Astrocyte (in vitro differentiated cells and primary cell): ENCODE measurements at regions not wholly inside any gene's neighbourhood (a gene's known extent, or its start where the extent isn't known, plus 50 kb on each side); places are given as distances from the start of the nearest gene placed in this dataset.
"Not testable (repeated sequence)": the region's sequence is repeated elsewhere in the genome, so short reads cannot be mapped to it uniquely, and the experiment has no call there.

Experiments used
- DNase-seq: peaks from one replicate; pipeline ENCODE4 v3.0.0-alpha.2; 2010; ENCODE audit warnings: low read depth
- FAIRE-seq: peaks from 2 replicates; lab custom pipeline; 2011; peaks lifted over from hg19 to GRCh38; lab: Jason Lieb, UNC
- H2AFZ ChIP-seq: 2 replicates; pipeline ENCODE4 v1.6.0; 2012; ENCODE audit warnings: low read depth, low read length, inconsistent platforms
- H3K27ac ChIP-seq: 2 replicates; pipeline ENCODE4 v1.5.1; 2011; ENCODE audit warnings: low read depth, low read length, inconsistent platforms
- H3K27me3 ChIP-seq: 2 replicates; pipeline ENCODE4 v1.6.0; 2011; ENCODE audit warnings: low read length, inconsistent platforms; ENCODE audit not compliant: insufficient read depth
- H3K36me3 ChIP-seq: 2 replicates; pipeline ENCODE4 v1.5.1; 2011; ENCODE audit warnings: low read length, inconsistent platforms; ENCODE audit not compliant: insufficient read depth
- H3K4me1 ChIP-seq: 2 replicates; pipeline ENCODE4 v1.5.1; 2011; ENCODE audit warnings: low read length, inconsistent platforms; ENCODE audit not compliant: insufficient read depth
- H3K4me2 ChIP-seq: 2 replicates; pipeline ENCODE4 v1.6.0; 2012; ENCODE audit warnings: low read length, inconsistent platforms
- H3K4me3 ChIP-seq: 2 replicates; pipeline ENCODE4 v1.5.1; 2011; ENCODE audit warnings: low read depth, mild to moderate bottlenecking, low read length, inconsistent platforms; ENCODE audit not compliant: insufficient read depth
- H3K79me2 ChIP-seq: 2 replicates; pipeline ENCODE4 v1.6.0; 2012; ENCODE audit warnings: mild to moderate bottlenecking, low read length, inconsistent platforms; ENCODE audit not compliant: insufficient read depth
- H3K9ac ChIP-seq: 2 replicates; pipeline ENCODE4 v1.6.0; 2012; ENCODE audit warnings: mild to moderate bottlenecking, low read length, inconsistent platforms
- H3K9me3 ChIP-seq: 2 replicates; pipeline ENCODE4 v1.5.1; 2012; ENCODE audit warnings: low read depth, mild to moderate bottlenecking, low read length, inconsistent platforms; ENCODE audit not compliant: insufficient read depth
- H4K20me1 ChIP-seq: 2 replicates; pipeline ENCODE4 v1.6.0; 2012; ENCODE audit warnings: low read length, inconsistent platforms; ENCODE audit not compliant: insufficient read depth
- H3K27ac Mint-ChIP-seq: one replicate; pipeline ENCODE4 v1.8.0; 2021; ENCODE audit warnings: mild to moderate bottlenecking, mixed read lengths; ENCODE audit not compliant: unreplicated experiment
- H3K27me3 Mint-ChIP-seq: one replicate; pipeline ENCODE4 v1.8.0; 2021; ENCODE audit warnings: low read depth, mixed read lengths; ENCODE audit not compliant: unreplicated experiment
- H3K36me3 Mint-ChIP-seq: one replicate; pipeline ENCODE4 v1.8.0; 2021; ENCODE audit warnings: low read depth, mixed read lengths; ENCODE audit not compliant: unreplicated experiment
- H3K4me1 Mint-ChIP-seq: one replicate; pipeline ENCODE4 v1.8.0; 2021; ENCODE audit warnings: low read depth, mixed read lengths; ENCODE audit not compliant: unreplicated experiment
- H3K4me3 Mint-ChIP-seq: one replicate; pipeline ENCODE4 v1.8.0; 2021; ENCODE audit warnings: mild to moderate bottlenecking, moderate library complexity, mixed read lengths; ENCODE audit not compliant: unreplicated experiment
- H3K9me3 Mint-ChIP-seq: one replicate; pipeline ENCODE4 v1.8.0; 2021; ENCODE audit warnings: mild to moderate bottlenecking, mixed read lengths; ENCODE audit not compliant: unreplicated experiment
- EZH2 ChIP-seq: IDR thresholded peaks from 2 replicates; pipeline ENCODE4 v1.6.1; 2012; ENCODE audit warnings: mild to moderate bottlenecking, low read length, inconsistent platforms; ENCODE audit not compliant: insufficient read depth
- TF ChIP-seq, protein P1 (sequence below): IDR thresholded peaks from 2 replicates; pipeline ENCODE4 v1.5.1; 2011; ENCODE audit warnings: low read depth, mild to moderate bottlenecking, inconsistent platforms, low read length, moderate library complexity; ENCODE audit not compliant: insufficient read depth

- H3K4me3 Mint-ChIP-seq, DNase-seq, H3K79me2 ChIP-seq, H3K9me3 Mint-ChIP-seq, H4K20me1 ChIP-seq, FAIRE-seq, H3K36me3 Mint-ChIP-seq, H3K4me2 ChIP-seq, H3K9ac ChIP-seq, H2AFZ ChIP-seq, H3K4me3 ChIP-seq, H3K27ac ChIP-seq, H3K36me3 ChIP-seq, H3K9me3 ChIP-seq, H3K4me1 Mint-ChIP-seq, H3K4me1 ChIP-seq, H3K27ac Mint-ChIP-seq, H3K27me3 ChIP-seq: not testable (repeated sequence)
- peaks cover 43% of the 10 kb centered on the region for H3K27me3 Mint-ChIP-seq
Observed at GRCh38 chr9:81013191-81013590, 676.2 kb downstream of the TLE1 start.

DNA sequence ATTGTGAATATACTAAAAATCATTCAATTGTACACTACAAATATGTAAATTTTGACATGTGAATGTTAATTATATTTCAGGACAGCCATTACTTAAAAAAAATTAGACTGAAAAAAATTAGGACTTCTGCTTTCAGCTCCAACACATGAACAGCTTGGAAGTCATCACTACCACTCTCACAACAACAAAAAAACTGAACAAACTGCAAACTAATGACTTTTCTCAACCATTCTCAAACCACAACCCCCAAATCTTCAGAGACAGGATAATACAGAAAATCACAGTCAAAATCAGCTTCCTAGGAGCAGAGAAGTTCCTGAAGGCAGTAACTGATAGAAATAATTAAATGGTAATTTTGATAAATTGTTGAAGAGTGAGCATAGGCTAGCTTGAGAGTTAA is 686.4 kb downstream of the TLE1 start:
- H3K4me3 ChIP-seq = no peak overlapping the region
- no peak overlapping the region for H3K27ac ChIP-seq
- no peak overlapping the region for H3K9ac ChIP-seq
- no peak for DNase-seq
- no peaks in the 10 kb centered on the region for H3K36me3 Mint-ChIP-seq
- H2AFZ ChIP-seq = no peak overlapping the region
- peaks cover 12% of the 10 kb centered on the region for H3K4me1 Mint-ChIP-seq
- no peaks in the 10 kb centered on the region for H4K20me1 ChIP-seq
- H3K27me3 ChIP-seq = no peaks in the 10 kb centered on the region
- peaks cover 2% of the 10 kb centered on the region for H3K27me3 Mint-ChIP-seq
- H3K4me3 Mint-ChIP-seq = no peak overlapping the region
- H3K4me1 ChIP-seq = peaks cover 5% of the 10 kb centered on the region
- H3K79me2 ChIP-seq = no peaks in the 10 kb centered on the region
- peaks cover 2% of the 10 kb centered on the region for H3K9me3 Mint-ChIP-seq
- FAIRE-seq = no peak
- TF ChIP-seq, protein P1, sequence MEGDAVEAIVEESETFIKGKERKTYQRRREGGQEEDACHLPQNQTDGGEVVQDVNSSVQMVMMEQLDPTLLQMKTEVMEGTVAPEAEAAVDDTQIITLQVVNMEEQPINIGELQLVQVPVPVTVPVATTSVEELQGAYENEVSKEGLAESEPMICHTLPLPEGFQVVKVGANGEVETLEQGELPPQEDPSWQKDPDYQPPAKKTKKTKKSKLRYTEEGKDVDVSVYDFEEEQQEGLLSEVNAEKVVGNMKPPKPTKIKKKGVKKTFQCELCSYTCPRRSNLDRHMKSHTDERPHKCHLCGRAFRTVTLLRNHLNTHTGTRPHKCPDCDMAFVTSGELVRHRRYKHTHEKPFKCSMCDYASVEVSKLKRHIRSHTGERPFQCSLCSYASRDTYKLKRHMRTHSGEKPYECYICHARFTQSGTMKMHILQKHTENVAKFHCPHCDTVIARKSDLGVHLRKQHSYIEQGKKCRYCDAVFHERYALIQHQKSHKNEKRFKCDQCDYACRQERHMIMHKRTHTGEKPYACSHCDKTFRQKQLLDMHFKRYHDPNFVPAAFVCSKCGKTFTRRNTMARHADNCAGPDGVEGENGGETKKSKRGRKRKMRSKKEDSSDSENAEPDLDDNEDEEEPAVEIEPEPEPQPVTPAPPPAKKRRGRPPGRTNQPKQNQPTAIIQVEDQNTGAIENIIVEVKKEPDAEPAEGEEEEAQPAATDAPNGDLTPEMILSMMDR = no peak
- TF ChIP-seq EZH2 = no peak
- H3K9me3 ChIP-seq = no peaks in the 10 kb centered on the region
- no peak overlapping the region for H3K4me2 ChIP-seq
- no peak overlapping the region for H3K27ac Mint-ChIP-seq
- no peaks in the 10 kb centered on the region for H3K36me3 ChIP-seq

DNA sequence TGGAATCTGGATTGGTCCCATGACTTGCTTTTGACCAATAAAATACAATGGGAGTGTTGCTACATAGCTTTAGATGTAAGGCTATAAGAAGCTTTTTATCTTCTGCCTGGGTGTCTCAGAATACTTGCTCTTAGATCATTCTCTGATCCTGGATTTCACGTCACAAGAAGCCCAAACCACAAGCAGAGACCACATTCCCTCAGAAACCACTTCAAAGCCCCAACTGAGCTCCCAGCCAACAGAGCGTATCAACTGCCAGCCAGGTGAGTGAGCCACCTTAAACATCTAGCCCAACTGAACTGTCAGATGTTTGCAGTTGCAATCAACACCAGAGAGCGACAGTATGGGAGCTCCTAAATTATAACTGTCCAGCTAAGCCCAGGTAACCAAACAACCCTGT is 687.1 kb downstream of the TLE1 start:
- no peaks in the 10 kb centered on the region for H3K9me3 ChIP-seq
- no peak overlapping the region for H3K27ac ChIP-seq
- no peaks in the 10 kb centered on the region for H4K20me1 ChIP-seq
- FAIRE-seq (no peak), DNase-seq (peak; percentile 71)
- no peak overlapping the region for H2AFZ ChIP-seq
- H3K4me3 Mint-ChIP-seq = no peak overlapping the region
- TF ChIP-seq, protein P1 = no peak
- no peak for TF ChIP-seq EZH2
- no peak overlapping the region for H3K9ac ChIP-seq
- H3K9me3 Mint-ChIP-seq = peaks cover 4% of the 10 kb centered on the region
- H3K79me2 ChIP-seq = no peaks in the 10 kb centered on the region
- H3K27me3 ChIP-seq = no peaks in the 10 kb centered on the region
- H3K4me2 ChIP-seq = no peak overlapping the region
- H3K27ac Mint-ChIP-seq = no peak overlapping the region
- H3K36me3 ChIP-seq = no peaks in the 10 kb centered on the region
- peaks cover 12% of the 10 kb centered on the region for H3K4me1 Mint-ChIP-seq
- no peak overlapping the region for H3K4me3 ChIP-seq
- H3K27me3 Mint-ChIP-seq = peaks cover 2% of the 10 kb centered on the region
- peaks cover 5% of the 10 kb centered on the region for H3K4me1 ChIP-seq
- H3K36me3 Mint-ChIP-seq = no peaks in the 10 kb centered on the region
